Erythroblast (primary cell): ENCODE measurements at regions not wholly inside any gene's neighbourhood (a gene's known extent, or its start where the extent isn't known, plus 50 kb on each side); places are given as distances from the start of the nearest gene placed in this dataset.

ENCODE experiments used
- GATA1 ChIP-seq: IDR thresholded peaks from 2 replicates; pipeline ENCODE4 v1.6.1; 2011; ENCODE audit warnings: low read depth, mild to moderate bottlenecking, control low read depth, low read length, moderate library complexity
- POLR2A ChIP-seq: IDR thresholded peaks from 2 replicates; pipeline ENCODE4 v1.6.1; 2011; ENCODE audit warnings: mild to moderate bottlenecking, low read length

- TF ChIP-seq POLR2A (no peak), GATA1 (no peak)
Observed at GRCh38 chr15:61327019-61327631, 98.0 kb upstream of the RORA start.
